Suprapubic skin (tissue), 4 donors: ENCODE measurements at regions not wholly inside any gene's neighbourhood (a gene's known extent, or its start where the extent isn't known, plus 50 kb on each side); places are given as distances from the start of the nearest gene placed in this dataset.
"Not testable (repeated sequence)": the region's sequence is repeated elsewhere in the genome, so short reads cannot be mapped to it uniquely, and the experiment has no call there.

Experiments used
- DNase-seq, 2 donors: peaks; one replicate each; pipeline ENCODE4 v3.0.0-alpha.2; 2019; ENCODE audit warnings: low spot score in 2 of 2
- H3K27ac ChIP-seq: fragments of 200-600 bp; sonication (generic); one replicate; pipeline ENCODE4 v1.5.1; 2019
- H3K27me3 ChIP-seq: fragments of 200-600 bp; sonication (generic); one replicate; pipeline ENCODE4 v1.5.1; 2019
- H3K36me3 ChIP-seq: fragments of 200-600 bp; sonication (generic); one replicate; pipeline ENCODE4 v1.5.1; 2019
- H3K4me1 ChIP-seq: fragments of 200-600 bp; sonication (generic); one replicate; pipeline ENCODE4 v1.5.1; 2019
- H3K4me3 ChIP-seq: fragments of 200-600 bp; sonication (generic); one replicate; pipeline ENCODE4 v1.5.1; 2019; ENCODE audit warnings: mild to moderate bottlenecking
- H3K9me3 ChIP-seq: fragments of 200-600 bp; sonication (generic); one replicate; pipeline ENCODE4 v1.5.1; 2019
- EP300 ChIP-seq: sonication (generic); formaldehyde crosslinking; IDR thresholded peaks from one replicate; pipeline ENCODE4 v1.6.1; 2017; ENCODE audit warnings: antibody characterized with exemption
- POLR2A ChIP-seq, 2 donors: fragments of 450-650 bp; IDR thresholded peaks; one replicate each; pipeline ENCODE4 v1.6.1; 2017; ENCODE audit warnings: antibody characterized with exemption in 2 of 2, mild to moderate bottlenecking in 2 of 2, moderate library complexity in 2 of 2
- POLR2AphosphoS5 ChIP-seq, 3 donors: sonication (generic); formaldehyde crosslinking; IDR thresholded peaks; one replicate each; pipeline ENCODE4 v1.6.1; 2017; ENCODE audit warnings: antibody characterized with exemption in 3 of 3
- WGBS: methylation state at CpG from one replicate; pipeline ENCODE4 v1.1.5; 2018; 5-methylcytosine and 5-hydroxymethylcytosine counted together
- TF ChIP-seq, protein P1 (sequence below), 2 donors: fragments of 200-600 bp in 1 of 2; fragments of 450-650 bp in 1 of 2; sonication (generic) in 1 of 2; IDR thresholded peaks; one replicate each; pipeline ENCODE4 v1.5.1; 2016 to 2019; ENCODE audit warnings: antibody characterized with exemption in 2 of 2, mild to moderate bottlenecking in 1 of 2, moderate library complexity in 1 of 2

DNA sequence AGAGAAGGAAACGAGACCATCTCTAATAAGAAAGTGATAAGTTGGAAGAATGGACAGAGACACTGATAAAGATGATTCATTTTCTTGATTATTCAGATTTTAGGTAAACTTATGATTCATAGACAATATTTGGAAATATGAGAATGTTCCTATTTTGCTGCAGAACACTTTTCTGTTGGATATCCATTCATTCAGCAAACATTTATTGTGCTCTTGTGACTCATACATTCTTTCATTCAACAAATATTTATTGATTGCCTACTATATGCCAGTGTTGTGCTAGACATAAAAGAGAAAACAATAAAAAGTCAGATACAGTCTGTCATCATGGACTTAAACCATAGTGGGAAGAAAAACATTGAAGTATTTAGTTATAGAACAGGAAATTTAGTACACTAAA, 1232.0 kb downstream of the STIM2 start:
- no peaks in the 10 kb centered on the region for H3K36me3 ChIP-seq

GRCh38 chr4:28093071-28093470, 1232.4 kb downstream of the STIM2 start:
- Histone ChIP-seq H3K4me3 (no peak overlapping the region), H3K36me3 (no peaks in the 10 kb centered on the region), H3K27me3 (no peaks in the 10 kb centered on the region), H3K4me1 (no peaks in the 10 kb centered on the region), H3K9me3 (no peaks in the 10 kb centered on the region), H3K27ac (no peak overlapping the region)
- WGBS = 51% methylated on average over 3 of the region's 3 CpGs
- TF ChIP-seq, protein P1, sequence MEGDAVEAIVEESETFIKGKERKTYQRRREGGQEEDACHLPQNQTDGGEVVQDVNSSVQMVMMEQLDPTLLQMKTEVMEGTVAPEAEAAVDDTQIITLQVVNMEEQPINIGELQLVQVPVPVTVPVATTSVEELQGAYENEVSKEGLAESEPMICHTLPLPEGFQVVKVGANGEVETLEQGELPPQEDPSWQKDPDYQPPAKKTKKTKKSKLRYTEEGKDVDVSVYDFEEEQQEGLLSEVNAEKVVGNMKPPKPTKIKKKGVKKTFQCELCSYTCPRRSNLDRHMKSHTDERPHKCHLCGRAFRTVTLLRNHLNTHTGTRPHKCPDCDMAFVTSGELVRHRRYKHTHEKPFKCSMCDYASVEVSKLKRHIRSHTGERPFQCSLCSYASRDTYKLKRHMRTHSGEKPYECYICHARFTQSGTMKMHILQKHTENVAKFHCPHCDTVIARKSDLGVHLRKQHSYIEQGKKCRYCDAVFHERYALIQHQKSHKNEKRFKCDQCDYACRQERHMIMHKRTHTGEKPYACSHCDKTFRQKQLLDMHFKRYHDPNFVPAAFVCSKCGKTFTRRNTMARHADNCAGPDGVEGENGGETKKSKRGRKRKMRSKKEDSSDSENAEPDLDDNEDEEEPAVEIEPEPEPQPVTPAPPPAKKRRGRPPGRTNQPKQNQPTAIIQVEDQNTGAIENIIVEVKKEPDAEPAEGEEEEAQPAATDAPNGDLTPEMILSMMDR (IDR thresholded peaks at IDR 0.05) = no peak
- TF ChIP-seq EP300 (no peak), POLR2A (IDR thresholded peaks at IDR 0.05) (no peak), POLR2AphosphoS5 (IDR thresholded peaks at IDR 0.05) (no peak)
- no peak for DNase-seq

More for the DNA sequence above, 1232.0 kb downstream of the STIM2 start:
- no peaks in the 10 kb centered on the region for H3K4me1 ChIP-seq
- no peak for DNase-seq
- no peak overlapping the region for H3K27ac ChIP-seq
- no peaks in the 10 kb centered on the region for H3K27me3 ChIP-seq
- H3K9me3 ChIP-seq = no peaks in the 10 kb centered on the region
- H3K4me3 ChIP-seq = no peak overlapping the region
- no peak for TF ChIP-seq EP300
- WGBS = 57% methylated on average over 1 of the region's 1 CpG

DNA sequence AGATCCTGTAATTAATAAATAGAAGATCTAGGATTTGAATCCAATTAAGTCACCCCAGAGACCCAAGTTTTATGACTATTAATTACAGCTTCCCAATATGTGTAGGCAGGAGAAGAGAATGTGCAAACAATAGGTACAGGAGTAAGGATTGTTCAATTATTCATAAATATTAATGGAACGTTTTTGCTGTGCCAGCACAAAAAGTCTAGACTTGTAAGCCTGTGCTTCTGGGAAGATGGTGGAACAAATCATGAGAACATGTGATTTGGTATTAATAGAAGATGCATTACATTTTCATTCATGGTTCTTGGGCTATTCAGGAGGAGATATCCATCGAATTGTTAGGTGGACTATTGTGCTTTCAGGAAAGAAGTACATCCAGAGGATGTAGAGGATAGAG, 1240.9 kb downstream of the STIM2 start:
- H3K9me3 ChIP-seq = no peaks in the 10 kb centered on the region
- H3K4me1 ChIP-seq = no peaks in the 10 kb centered on the region
- no peak for DNase-seq
- no peak overlapping the region for H3K4me3 ChIP-seq
- no peaks in the 10 kb centered on the region for H3K27me3 ChIP-seq
- TF ChIP-seq POLR2A (IDR thresholded peaks at IDR 0.05) (no peak), POLR2AphosphoS5 (IDR thresholded peaks at IDR 0.05) (no peak), EP300 (no peak)
- TF ChIP-seq, protein P1 (IDR thresholded peaks at IDR 0.05) = no peak
- no peaks in the 10 kb centered on the region for H3K36me3 ChIP-seq
- WGBS = 56% methylated on average over 2 of the region's 2 CpGs
- H3K27ac ChIP-seq = no peak overlapping the region

DNA sequence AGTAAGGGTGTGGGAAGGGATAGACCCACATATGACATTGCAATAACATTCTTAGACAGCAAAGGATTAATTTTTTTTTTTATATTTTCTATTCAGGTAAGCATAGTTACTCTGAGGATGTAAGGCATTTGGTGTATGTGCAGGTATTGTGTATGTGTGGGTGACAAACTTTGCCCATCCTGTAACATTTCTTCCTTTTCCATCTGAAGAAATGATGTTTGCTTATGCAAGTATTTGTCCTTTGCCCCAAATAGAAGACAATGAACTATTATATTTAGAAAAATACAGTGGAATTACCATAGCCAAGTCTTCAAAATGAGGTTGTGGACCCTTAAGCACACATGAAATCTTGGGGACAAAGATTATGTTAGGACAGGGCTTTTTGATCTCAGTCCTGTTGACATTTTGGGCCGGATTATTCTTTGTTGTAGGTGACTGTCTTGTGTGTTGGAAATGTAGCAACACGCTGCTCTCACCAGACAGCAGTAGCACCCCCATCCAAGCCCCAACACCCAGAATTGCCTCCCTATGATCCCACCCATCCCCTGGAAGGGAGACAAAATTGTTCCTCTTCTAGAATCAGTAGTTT, 1244.7 kb downstream of the STIM2 start:
- no peaks in the 10 kb centered on the region for H3K4me1 ChIP-seq
- WGBS = 90% methylated on average over 2 of the region's 2 CpGs

GRCh38 chr4:28106155-28106554, 1245.5 kb downstream of the STIM2 start:
- no peaks in the 10 kb centered on the region for H3K9me3 ChIP-seq
- H3K4me1 ChIP-seq = no peaks in the 10 kb centered on the region
- WGBS = 79% methylated on average over 1 of the region's 1 CpG
- H3K4me3 ChIP-seq = no peak overlapping the region
- no peaks in the 10 kb centered on the region for H3K36me3 ChIP-seq
- TF ChIP-seq EP300 (no peak), POLR2AphosphoS5 (IDR thresholded peaks at IDR 0.05) (no peak), POLR2A (IDR thresholded peaks at IDR 0.05) (no peak)
- TF ChIP-seq, protein P1 (IDR thresholded peaks at IDR 0.05) = no peak
- H3K27me3 ChIP-seq = no peaks in the 10 kb centered on the region
- H3K27ac ChIP-seq = no peak overlapping the region
- no peak for DNase-seq

More for the DNA sequence above, 1244.7 kb downstream of the STIM2 start:
- H3K4me3 ChIP-seq = no peak overlapping the region
- H3K27ac ChIP-seq = no peak overlapping the region
- no peaks in the 10 kb centered on the region for H3K9me3 ChIP-seq
- no peak for DNase-seq
- TF ChIP-seq EP300 (no peak), POLR2AphosphoS5 (IDR thresholded peaks at IDR 0.05) (no peak), POLR2A (IDR thresholded peaks at IDR 0.05) (no peak)
- TF ChIP-seq, protein P1 (IDR thresholded peaks at IDR 0.05) = no peak
- H3K27me3 ChIP-seq = no peaks in the 10 kb centered on the region
- H3K36me3 ChIP-seq = no peaks in the 10 kb centered on the region

DNA sequence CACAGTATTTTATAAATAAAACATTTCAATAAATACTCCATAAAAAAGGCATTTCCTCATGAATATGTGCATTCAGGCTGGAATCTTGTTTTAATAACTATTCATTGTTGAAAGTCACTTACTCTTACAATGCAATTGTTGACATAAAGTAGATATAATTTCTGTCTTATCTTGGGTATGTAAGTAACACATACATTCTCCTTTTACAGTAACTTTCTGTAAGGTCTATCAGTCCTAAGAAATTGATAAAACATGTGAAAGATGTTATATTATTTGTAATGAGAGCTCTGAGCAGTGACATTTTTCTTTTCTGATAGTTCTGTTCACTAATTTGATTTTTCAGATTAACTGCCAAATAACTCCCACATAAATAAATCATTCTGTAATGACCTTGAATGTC, 1249.2 kb downstream of the STIM2 start:
- H3K9me3 ChIP-seq = no peaks in the 10 kb centered on the region
- H3K27ac ChIP-seq = no peak overlapping the region
- H3K27me3 ChIP-seq = no peaks in the 10 kb centered on the region
- H3K4me3 ChIP-seq = no peak overlapping the region
- H3K4me1 ChIP-seq = no peaks in the 10 kb centered on the region
- no peaks in the 10 kb centered on the region for H3K36me3 ChIP-seq
- DNase-seq = no peak
- TF ChIP-seq, protein P1 (IDR thresholded peaks at IDR 0.05) = no peak
- no peak for TF ChIP-seq EP300
- TF ChIP-seq POLR2AphosphoS5 (IDR thresholded peaks at IDR 0.05) = no peak
- TF ChIP-seq POLR2A (IDR thresholded peaks at IDR 0.05) = no peak

DNA sequence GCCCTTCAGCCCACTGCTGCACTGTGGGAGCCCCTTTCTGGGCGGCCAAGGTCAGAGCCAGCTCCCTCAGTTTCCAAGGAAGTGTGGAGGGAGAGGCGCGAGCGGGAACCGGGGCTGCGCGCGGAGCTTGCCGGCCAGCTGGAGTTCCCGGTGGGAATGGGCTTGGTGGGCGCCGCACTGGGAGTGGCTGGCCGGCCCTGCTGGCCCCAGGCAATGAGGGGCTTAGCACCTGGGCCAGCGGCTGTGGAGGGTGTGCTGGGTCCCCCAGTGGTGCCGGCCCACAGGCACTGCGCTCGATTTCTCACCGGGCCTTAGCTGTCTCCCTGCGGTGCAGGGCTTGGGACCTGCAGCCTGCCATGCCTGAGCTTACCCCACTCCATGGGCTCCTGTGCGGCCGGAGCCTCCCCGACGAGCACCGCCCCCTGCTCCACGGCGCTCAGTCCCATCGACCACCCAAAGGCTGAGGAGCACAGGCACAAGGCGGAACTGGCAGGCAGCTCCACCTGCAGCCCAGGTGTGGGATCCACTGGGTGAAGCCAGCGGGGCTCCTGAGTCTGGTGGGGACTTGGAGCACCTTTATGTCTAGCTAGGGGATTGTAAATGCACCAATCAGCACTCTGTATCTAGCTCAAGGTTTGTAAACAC, 1252.2 kb downstream of the STIM2 start:
- WGBS = 96% methylated on average over 15 of the region's 29 CpGs

DNA sequence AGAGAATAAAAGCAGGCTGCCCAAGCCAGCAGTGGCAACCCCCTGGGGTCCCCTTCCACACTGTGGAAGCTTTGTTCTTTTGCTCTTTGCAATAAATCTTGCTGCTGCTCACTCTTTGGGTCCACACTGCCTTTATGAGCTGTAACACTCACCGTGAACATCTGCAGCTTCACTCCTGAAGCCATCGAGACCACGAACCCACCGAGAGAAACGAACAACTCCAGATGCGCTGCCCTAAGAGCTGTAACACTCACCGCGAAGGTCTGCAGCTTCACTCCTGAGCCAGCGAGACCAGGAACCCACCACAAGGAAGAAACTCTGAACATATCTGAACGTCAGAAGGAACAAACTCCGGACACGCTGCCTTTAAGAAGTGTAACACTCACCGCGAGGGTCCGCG, 1252.9 kb downstream of the STIM2 start:
- not testable (repeated sequence) for DNase-seq, H3K9me3 ChIP-seq, H3K4me3 ChIP-seq, H3K36me3 ChIP-seq, H3K27ac ChIP-seq, H3K4me1 ChIP-seq, H3K27me3 ChIP-seq
- WGBS = 98% methylated on average over 16 of the region's 16 CpGs

More for the DNA sequence above, 1252.2 kb downstream of the STIM2 start:
- H3K4me1 ChIP-seq, H3K9me3 ChIP-seq, DNase-seq, H3K27me3 ChIP-seq, H3K27ac ChIP-seq, H3K36me3 ChIP-seq, H3K4me3 ChIP-seq: not testable (repeated sequence)
